Body of pancreas (tissue), 4 donors: ENCODE measurements at regions not wholly inside any gene's neighbourhood (a gene's known extent, or its start where the extent isn't known, plus 50 kb on each side); places are given as distances from the start of the nearest gene placed in this dataset.

Source experiments
- ATAC-seq: fragments of 150-250 bp; one replicate; pipeline ENCODE4 v1.9.1; 2016
- DNase-seq, 4 donors: peaks; one replicate each; pipeline ENCODE4 v3.0.0-alpha.2; 2019
- H3K27ac ChIP-seq, 4 donors: fragments of 200-600 bp; sonication (generic); 1 replicate in 3 of 4; 2 replicates in 1 of 4; pipeline versions ENCODE4 v1.5.1 to v1.6.1; 2016 to 2019; ENCODE audit warnings: mild to moderate bottlenecking in 1 of 4, mixed read lengths in 1 of 4, moderate library complexity in 1 of 4
- H3K27me3 ChIP-seq, 2 donors: fragments of 200-600 bp; sonication (generic); one replicate each; pipeline ENCODE4 v1.6.0; 2016; ENCODE audit warnings: mild to moderate bottlenecking in 1 of 2
- H3K36me3 ChIP-seq, 2 donors: fragments of 200-600 bp; sonication (generic); replicated peaks in 1 of 2; 2 replicates each; pipeline ENCODE4 v1.5.1; 2016; ENCODE audit warnings: low read depth in 2 of 2; ENCODE audit not compliant: insufficient read depth in 1 of 2
- H3K4me1 ChIP-seq: fragments of 200-600 bp; sonication (generic); one replicate; pipeline ENCODE4 v1.6.0; 2016
- H3K4me3 ChIP-seq, 2 donors: fragments of 200-600 bp; sonication (generic); 1 replicate in 1 of 2; 2 replicates in 1 of 2; pipeline ENCODE4 v1.5.1; 2016 to 2019
- H3K9me3 ChIP-seq, 3 donors: fragments of 200-600 bp; sonication (generic); 1 replicate in 2 of 3; 2 replicates in 1 of 3; pipeline ENCODE4 v1.5.1; 2016
- CTCF ChIP-seq, 7 experiments: fragments of 450-650 bp in 4 of 7; fragments of 200-600 bp in 3 of 7; sonication (generic) in 3 of 7; IDR thresholded peaks; one replicate each; pipeline ENCODE4 v1.5.1; 2016 to 2019; ENCODE audit warnings: antibody characterized with exemption in 7 of 7
- POLR2A ChIP-seq, 3 donors: fragments of 450-650 bp; IDR thresholded peaks; one replicate each; pipeline ENCODE4 v1.6.1; 2016; ENCODE audit warnings: antibody characterized with exemption in 3 of 3, mild to moderate bottlenecking in 2 of 3
- WGBS, 2 donors: methylation state at CpG; one replicate each; pipeline ENCODE4 v1.1.5; 2017; 5-methylcytosine and 5-hydroxymethylcytosine counted together
- intact Hi-C: fragments of 100-400 bp; cut with DNase I; formaldehyde crosslinking; loops from one replicate; pipeline ENCODE4 v1.15.1; 2023

- H3K4me3 ChIP-seq = no peak overlapping the region
- H3K27ac ChIP-seq = no peak overlapping the region
- no peak for ATAC-seq
- no peak for DNase-seq
- WGBS, 2 donors = 39 to 60% methylated on average over 3 of the region's 3 CpGs
- no peaks in the 10 kb centered on the region for H3K9me3 ChIP-seq
- TF ChIP-seq CTCF (IDR thresholded peaks at IDR 0.05) (no peak), POLR2A (IDR thresholded peaks at IDR 0.05) (no peak)
- no peaks in the 10 kb centered on the region for H3K4me1 ChIP-seq
- intact Hi-C loops = no loop called here
- H3K36me3 ChIP-seq = no peaks in the 10 kb centered on the region
- H3K27me3 ChIP-seq = no peaks in the 10 kb centered on the region
Measured at GRCh38 chr3:63124090-63124489, 154.0 kb upstream of the SYNPR start.

GRCh38 chr3:63126530-63126929, 151.6 kb upstream of the SYNPR start:
- Histone ChIP-seq H3K27me3 (no peaks in the 10 kb centered on the region), H3K4me1 (no peaks in the 10 kb centered on the region), H3K27ac (no peak overlapping the region), H3K4me3 (no peak overlapping the region), H3K9me3 (no peaks in the 10 kb centered on the region), H3K36me3 (no peaks in the 10 kb centered on the region)
- ATAC-seq (no peak), DNase-seq (no peak)
- intact Hi-C loops = no loop called here
- no peak for TF ChIP-seq POLR2A (IDR thresholded peaks at IDR 0.05)
- TF ChIP-seq CTCF (IDR thresholded peaks at IDR 0.05) = no peak
- WGBS, 2 donors = 76 to 80% methylated on average over 2 of the region's 2 CpGs

GRCh38 chr3:63128380-63128779, 149.7 kb upstream of the SYNPR start:
- ATAC-seq (no peak), DNase-seq (no peak)
- no peaks in the 10 kb centered on the region for H3K9me3 ChIP-seq
- no peak overlapping the region for H3K4me3 ChIP-seq
- H3K27ac ChIP-seq = no peak overlapping the region
- H3K4me1 ChIP-seq = no peaks in the 10 kb centered on the region
- H3K36me3 ChIP-seq = no peaks in the 10 kb centered on the region
- TF ChIP-seq POLR2A (IDR thresholded peaks at IDR 0.05) = no peak
- no peak for TF ChIP-seq CTCF (IDR thresholded peaks at IDR 0.05)
- no peaks in the 10 kb centered on the region for H3K27me3 ChIP-seq
- WGBS, 2 donors = 68 to 74% methylated on average over 3 of the region's 3 CpGs
- intact Hi-C loops = no loop called here

GRCh38 chr3:63130625-63131024, 147.5 kb upstream of the SYNPR start:
- Histone ChIP-seq H3K9me3 (no peaks in the 10 kb centered on the region), H3K27me3 (no peaks in the 10 kb centered on the region), H3K36me3 (no peaks in the 10 kb centered on the region), H3K4me3 (no peak overlapping the region), H3K4me1 (no peaks in the 10 kb centered on the region), H3K27ac (no peak overlapping the region)
- TF ChIP-seq POLR2A (IDR thresholded peaks at IDR 0.05) (no peak), CTCF (IDR thresholded peaks at IDR 0.05) (no peak)
- DNase-seq = no peak
- 41 to 49% methylated on average over 3 of the region's 3 CpGs for WGBS, 2 donors
- intact Hi-C loops = no loop called here
- ATAC-seq = no peak

GRCh38 chr3:63132461-63133250, 145.5 kb upstream of the SYNPR start:
- Histone ChIP-seq H3K9me3 (no peaks in the 10 kb centered on the region), H3K4me3 (no peak overlapping the region), H3K27me3 (no peaks in the 10 kb centered on the region), H3K27ac (no peak overlapping the region), H3K4me1 (no peaks in the 10 kb centered on the region), H3K36me3 (no peaks in the 10 kb centered on the region)
- no peak for DNase-seq
- ATAC-seq = no peak
- WGBS, 2 donors = 71 to 75% methylated on average over 5 to 6 of the region's 6 CpGs
- no peak for TF ChIP-seq CTCF (IDR thresholded peaks at IDR 0.05)
- no peak for TF ChIP-seq POLR2A (IDR thresholded peaks at IDR 0.05)
- intact Hi-C loops = no loop called here
